K562 (cell line): ENCODE measurements at regions not wholly inside any gene's neighbourhood (a gene's known extent, or its start where the extent isn't known, plus 50 kb on each side); places are given as distances from the start of the nearest gene placed in this dataset.

ENCODE experiments used
- ATF7 ChIP-seq: fragments of 450-650 bp; IDR thresholded peaks from 2 replicates; pipeline ENCODE4 v1.7.1; 2014; ENCODE audit warnings: mild to moderate bottlenecking, moderate library complexity
- CC2D1A ChIP-seq: fragments of 450-650 bp; IDR thresholded peaks from 2 replicates; pipeline ENCODE4 v1.6.1; 2017; ENCODE audit warnings: mild to moderate bottlenecking
- CLOCK ChIP-seq: fragments of 250-450 bp; sonication (Bioruptor Pico); IDR thresholded peaks from 2 replicates; pipeline ENCODE4 v1.4.0; 2020; ENCODE audit warnings: mild to moderate bottlenecking, moderate library complexity, borderline replicate concordance
- ELF4 ChIP-seq: fragments of 450-650 bp; formaldehyde crosslinking; IDR thresholded peaks from 2 replicates; pipeline ENCODE4 v1.4.0; 2022; ENCODE audit warnings: missing genetic modification characterization
- MCM7 ChIP-seq, 2 experiments: fragments of 450-650 bp; IDR thresholded peaks; 2 replicates each; pipeline ENCODE4 v1.6.1; 2016 to 2018
- SMARCB1 ChIP-seq: IDR thresholded peaks from 2 replicates; pipeline ENCODE4 v1.6.1; 2011; ENCODE audit warnings: improper control_type of control experiment, low read depth; ENCODE audit not compliant: insufficient read length
- TF ChIP-seq, protein P1 (sequence below), 3 experiments: IDR thresholded peaks in 2 of 3; conservative IDR thresholded peaks in 1 of 3; 2 replicates each; pipeline ENCODE4 v1.5.1; 2011 to 2012; ENCODE audit warnings: low read length in 3 of 3, mild to moderate bottlenecking in 3 of 3, control low read depth in 2 of 3, improper control_type of control experiment in 1 of 3, inconsistent platforms in 1 of 3, low read depth in 1 of 3, mixed read lengths in 1 of 3, moderate library complexity in 1 of 3; ENCODE audit not compliant: insufficient read depth in 2 of 3
- TF ChIP-seq, protein P2 (sequence below): fragments of 450-650 bp; formaldehyde crosslinking; conservative IDR thresholded peaks from 2 replicates; pipeline ENCODE4 v1.4.0; 2022; ENCODE audit warnings: mild to moderate bottlenecking, missing genetic modification characterization

GRCh38 chr6:110039364-110039980, 61.4 kb downstream of the GPR6 start (continued):
- TF ChIP-seq CLOCK (no peak), MCM7 (IDR thresholded peaks at IDR 0.05) (no peak), ATF7 (0 out of 2 replicates have a peak, but pooled peaks have one; percentile 13), CC2D1A (0 out of 2 replicates have a peak, but pooled peaks have one; percentile 42), SMARCB1 (no peak), ELF4 (no peak)
- TF ChIP-seq, protein P1, sequence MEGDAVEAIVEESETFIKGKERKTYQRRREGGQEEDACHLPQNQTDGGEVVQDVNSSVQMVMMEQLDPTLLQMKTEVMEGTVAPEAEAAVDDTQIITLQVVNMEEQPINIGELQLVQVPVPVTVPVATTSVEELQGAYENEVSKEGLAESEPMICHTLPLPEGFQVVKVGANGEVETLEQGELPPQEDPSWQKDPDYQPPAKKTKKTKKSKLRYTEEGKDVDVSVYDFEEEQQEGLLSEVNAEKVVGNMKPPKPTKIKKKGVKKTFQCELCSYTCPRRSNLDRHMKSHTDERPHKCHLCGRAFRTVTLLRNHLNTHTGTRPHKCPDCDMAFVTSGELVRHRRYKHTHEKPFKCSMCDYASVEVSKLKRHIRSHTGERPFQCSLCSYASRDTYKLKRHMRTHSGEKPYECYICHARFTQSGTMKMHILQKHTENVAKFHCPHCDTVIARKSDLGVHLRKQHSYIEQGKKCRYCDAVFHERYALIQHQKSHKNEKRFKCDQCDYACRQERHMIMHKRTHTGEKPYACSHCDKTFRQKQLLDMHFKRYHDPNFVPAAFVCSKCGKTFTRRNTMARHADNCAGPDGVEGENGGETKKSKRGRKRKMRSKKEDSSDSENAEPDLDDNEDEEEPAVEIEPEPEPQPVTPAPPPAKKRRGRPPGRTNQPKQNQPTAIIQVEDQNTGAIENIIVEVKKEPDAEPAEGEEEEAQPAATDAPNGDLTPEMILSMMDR (IDR thresholded peaks at IDR 0.05 in 2 of 3, conservative IDR thresholded peaks at IDR 0.05 in 1 of 3; ENCODE audit: insufficient read depth in 2 of 3, low read depth in 1 of 3, low read length in 3 of 3), result peak; percentile 90 to 94 (median 90)
- TF ChIP-seq, protein P2, sequence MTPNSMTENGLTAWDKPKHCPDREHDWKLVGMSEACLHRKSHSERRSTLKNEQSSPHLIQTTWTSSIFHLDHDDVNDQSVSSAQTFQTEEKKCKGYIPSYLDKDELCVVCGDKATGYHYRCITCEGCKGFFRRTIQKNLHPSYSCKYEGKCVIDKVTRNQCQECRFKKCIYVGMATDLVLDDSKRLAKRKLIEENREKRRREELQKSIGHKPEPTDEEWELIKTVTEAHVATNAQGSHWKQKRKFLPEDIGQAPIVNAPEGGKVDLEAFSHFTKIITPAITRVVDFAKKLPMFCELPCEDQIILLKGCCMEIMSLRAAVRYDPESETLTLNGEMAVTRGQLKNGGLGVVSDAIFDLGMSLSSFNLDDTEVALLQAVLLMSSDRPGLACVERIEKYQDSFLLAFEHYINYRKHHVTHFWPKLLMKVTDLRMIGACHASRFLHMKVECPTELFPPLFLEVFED (CRISPR knock-in tag), result 0 out of 2 replicates have a peak, but pooled peaks have one; percentile 33
- TF ChIP-seq, all 486 proteins: peak for 20
